Natural killer cell treated with Interleukin-12 subunit alpha and Interleukin-12 subunit beta and Interleukin-15 and Interleukin-18, amount 100 ng/mL, for 72 hours (primary cell): ENCODE measurements at regions not wholly inside any gene's neighbourhood (a gene's known extent, or its start where the extent isn't known, plus 50 kb on each side); places are given as distances from the start of the nearest gene placed in this dataset.

Experiments
- ATAC-seq, 2 donors: fragments of 150-1000 bp; cut with Tn5 transposase in 1 of 2; sonication (Bioruptor Pico), chemical (Tn5 transposase) in 1 of 2; 2 replicates each; pipeline ENCODE4 v1.10.0; 2021
- DNase-seq: peaks from one replicate; pipeline ENCODE4 v3.0.0; 2022; ENCODE audit warnings: low spot score
- H3K27ac Mint-ChIP-seq, 2 donors: 1 replicate in 1 of 2; 2 replicates in 1 of 2; pipeline ENCODE4 v1.8.0; 2022; ENCODE audit warnings: mixed read lengths in 2 of 2, mild to moderate bottlenecking in 1 of 2, moderate library complexity in 1 of 2
- H3K27me3 Mint-ChIP-seq, 2 donors: 1 replicate in 1 of 2; 2 replicates in 1 of 2; pipeline ENCODE4 v1.8.0; 2022; ENCODE audit warnings: mixed read lengths in 2 of 2
- H3K36me3 Mint-ChIP-seq: one replicate; pipeline ENCODE4 v1.8.0; 2022; ENCODE audit warnings: mixed read lengths
- H3K4me1 Mint-ChIP-seq, 2 donors: 1 replicate in 1 of 2; 2 replicates in 1 of 2; pipeline ENCODE4 v1.8.0; 2022; ENCODE audit warnings: low read depth in 2 of 2, mixed read lengths in 2 of 2, mild to moderate bottlenecking in 1 of 2
- H3K4me3 Mint-ChIP-seq: one replicate; pipeline ENCODE4 v1.8.0; 2022; ENCODE audit warnings: mixed read lengths
- H3K9me3 Mint-ChIP-seq: 2 replicates; pipeline ENCODE4 v1.8.0; 2022; ENCODE audit warnings: mixed read lengths

DNA sequence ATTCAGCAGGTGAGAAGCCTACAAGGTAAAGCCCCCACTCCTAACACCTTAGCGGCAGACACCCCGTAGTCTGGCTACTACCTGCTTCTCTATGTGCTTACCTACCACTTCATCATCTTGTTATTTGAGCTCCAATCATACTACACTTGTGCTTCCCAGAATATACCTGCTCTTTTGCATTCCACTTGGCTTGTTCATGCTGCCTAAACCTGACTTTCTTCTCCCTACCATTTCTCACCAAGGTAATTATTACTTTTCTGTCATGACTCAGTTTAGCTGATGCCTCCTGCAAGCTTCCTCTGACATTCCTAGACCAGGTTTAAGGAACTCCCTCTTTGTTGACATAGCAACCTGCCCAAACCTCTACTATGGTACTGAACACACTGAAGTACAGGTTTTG is 495.6 kb upstream of the C1orf87 start:
- Mint-ChIP-seq H3K4me1 (no peaks in the 10 kb centered on the region), H3K27me3 (peaks cover 0 to 2% of the 10 kb centered on the region in 2 donors), H3K27ac (no peak overlapping the region), H3K9me3 (peaks cover 6% of the 10 kb centered on the region), H3K36me3 (no peaks in the 10 kb centered on the region), H3K4me3 (no peak overlapping the region)
- DNase-seq (no peak), ATAC-seq (no peak)

DNA sequence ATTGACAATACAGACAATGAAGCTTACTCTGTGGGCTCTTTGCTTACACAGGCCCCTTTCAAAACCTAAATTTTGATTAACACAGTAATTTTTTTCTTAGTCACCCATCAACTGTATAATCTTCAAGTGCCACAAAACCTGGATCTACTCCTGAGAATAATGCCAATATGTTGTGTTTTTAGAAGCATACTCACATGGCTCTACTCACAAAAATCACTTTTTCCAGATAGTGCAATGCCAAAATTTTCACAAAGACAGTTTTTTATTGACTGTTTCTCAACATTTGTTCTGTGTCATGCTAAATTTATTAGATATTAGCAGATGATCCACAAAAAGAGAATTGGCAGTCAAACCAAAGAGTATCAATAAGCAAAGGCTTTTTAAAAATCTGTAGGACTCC is 493.7 kb upstream of the C1orf87 start:
- DNase-seq (no peak), ATAC-seq (no peak)
- peaks cover 0 to 2% of the 10 kb centered on the region in 2 donors for H3K27me3 Mint-ChIP-seq
- H3K27ac Mint-ChIP-seq = no peak overlapping the region
- H3K4me1 Mint-ChIP-seq = no peaks in the 10 kb centered on the region
- no peaks in the 10 kb centered on the region for H3K36me3 Mint-ChIP-seq
- no peak overlapping the region for H3K4me3 Mint-ChIP-seq
- H3K9me3 Mint-ChIP-seq = peaks cover 12% of the 10 kb centered on the region

DNA sequence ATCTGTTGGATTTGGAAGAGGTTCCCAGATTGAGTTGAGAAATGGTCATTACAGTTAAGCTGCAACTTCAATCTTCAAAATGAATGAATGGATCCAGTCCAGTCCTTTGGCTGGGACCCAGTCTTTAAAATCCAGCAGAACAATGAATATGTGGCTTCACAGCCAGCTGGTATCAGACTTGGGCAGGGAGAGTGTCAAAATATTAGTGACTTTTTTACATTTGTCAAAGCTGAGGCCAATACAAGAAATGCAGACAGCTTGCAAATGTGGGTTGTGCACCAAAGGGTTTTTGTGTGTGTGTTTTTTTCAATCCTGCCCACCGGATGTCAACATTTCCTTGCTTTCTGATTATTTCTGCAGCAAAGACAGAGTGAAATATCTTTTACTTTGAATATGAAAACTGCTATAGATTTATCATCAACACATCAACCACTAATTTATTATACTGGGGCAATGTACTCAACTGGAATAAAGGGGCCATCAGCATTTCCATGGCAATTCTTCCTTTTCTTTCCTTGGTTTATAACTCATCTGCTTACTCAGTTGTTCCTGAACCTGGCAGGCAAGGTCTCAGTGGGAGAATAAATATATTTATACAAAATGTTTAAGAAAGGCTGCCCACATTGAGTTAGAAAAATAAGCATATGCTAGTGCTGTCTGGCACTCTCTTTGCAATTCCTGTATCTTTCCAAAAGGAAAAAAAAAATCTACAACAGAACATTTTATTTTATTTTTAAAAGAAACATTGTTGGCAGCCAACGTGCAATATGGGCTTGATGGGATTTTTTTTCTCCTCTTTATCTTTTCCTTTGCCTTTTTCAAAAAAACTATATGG is 491.6 kb upstream of the C1orf87 start:
- Mint-ChIP-seq H3K27me3 (peaks cover 0 to 2% of the 10 kb centered on the region in 2 donors), H3K36me3 (no peaks in the 10 kb centered on the region), H3K27ac (no peak overlapping the region), H3K4me3 (no peak overlapping the region), H3K9me3 (peaks cover 10% of the 10 kb centered on the region), H3K4me1 (no peaks in the 10 kb centered on the region)
- ATAC-seq (no peak), DNase-seq (no peak)

DNA sequence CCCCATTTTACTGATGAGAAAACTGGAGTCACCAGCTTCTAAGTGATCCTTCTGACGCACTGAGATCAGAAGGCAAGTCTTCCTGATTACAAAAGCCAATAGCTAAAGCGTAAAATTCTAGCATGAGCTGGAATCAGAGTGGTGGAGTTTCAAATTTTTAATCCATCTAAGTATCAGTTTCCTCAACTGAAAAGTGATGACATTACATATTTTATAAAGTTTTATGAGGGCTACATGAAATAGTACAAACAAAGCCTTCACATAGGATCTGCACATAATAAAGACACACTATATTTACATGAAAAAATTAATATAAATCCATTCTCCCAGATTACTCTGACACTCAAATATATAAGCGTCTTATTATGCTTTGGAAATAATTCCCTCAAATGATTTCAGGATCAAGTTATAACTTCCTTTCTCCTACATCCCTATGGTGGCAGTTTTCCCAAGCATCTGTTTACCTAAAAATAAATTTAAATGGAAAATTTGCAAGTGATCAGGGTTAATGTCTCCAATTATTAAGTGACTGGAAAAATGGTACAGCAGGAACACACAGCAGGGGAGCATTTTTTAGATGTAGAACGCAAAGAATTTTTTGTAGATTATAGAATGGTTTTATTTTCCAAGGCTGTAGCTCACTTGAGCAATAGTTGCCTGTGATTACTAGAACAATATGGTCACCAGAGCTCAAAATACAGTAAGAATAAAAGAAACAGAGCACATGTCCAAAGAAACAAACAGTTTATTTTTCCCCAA is 490.4 kb upstream of the C1orf87 start:
- no peak for ATAC-seq

DNA sequence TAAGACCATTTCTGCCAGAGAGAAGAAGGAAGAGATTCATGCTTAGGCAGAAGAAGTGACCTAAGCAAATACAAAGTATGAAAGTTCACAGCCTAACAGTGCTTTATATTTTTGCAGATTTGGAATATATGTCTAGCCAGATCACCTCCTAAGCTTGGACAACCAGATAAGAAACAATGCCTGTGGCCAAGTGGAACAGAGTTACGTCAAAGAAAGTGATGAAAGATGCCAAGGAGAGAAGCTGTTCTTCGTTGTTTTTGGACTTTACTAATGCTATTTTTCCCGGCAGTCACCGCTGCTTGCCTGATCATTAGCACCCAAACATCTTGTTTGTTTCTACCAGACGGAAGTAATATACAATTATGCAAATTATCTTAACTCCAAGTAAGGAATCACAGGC is 489.2 kb upstream of the C1orf87 start:
- Mint-ChIP-seq H3K27ac (no peak overlapping the region), H3K36me3 (no peaks in the 10 kb centered on the region), H3K27me3 (no peaks in the 10 kb centered on the region), H3K4me1 (no peaks in the 10 kb centered on the region), H3K9me3 (peaks cover 9% of the 10 kb centered on the region), H3K4me3 (no peak overlapping the region)
- DNase-seq = no peak
- no peak for ATAC-seq

More for the DNA sequence above, 490.4 kb upstream of the C1orf87 start:
- H3K36me3 Mint-ChIP-seq = no peaks in the 10 kb centered on the region
- H3K27me3 Mint-ChIP-seq = peaks cover 0 to 2% of the 10 kb centered on the region in 2 donors
- H3K27ac Mint-ChIP-seq = no peak overlapping the region
- no peak overlapping the region for H3K4me3 Mint-ChIP-seq
- no peaks in the 10 kb centered on the region for H3K4me1 Mint-ChIP-seq
- DNase-seq = no peak
- peaks cover 9% of the 10 kb centered on the region for H3K9me3 Mint-ChIP-seq

DNA sequence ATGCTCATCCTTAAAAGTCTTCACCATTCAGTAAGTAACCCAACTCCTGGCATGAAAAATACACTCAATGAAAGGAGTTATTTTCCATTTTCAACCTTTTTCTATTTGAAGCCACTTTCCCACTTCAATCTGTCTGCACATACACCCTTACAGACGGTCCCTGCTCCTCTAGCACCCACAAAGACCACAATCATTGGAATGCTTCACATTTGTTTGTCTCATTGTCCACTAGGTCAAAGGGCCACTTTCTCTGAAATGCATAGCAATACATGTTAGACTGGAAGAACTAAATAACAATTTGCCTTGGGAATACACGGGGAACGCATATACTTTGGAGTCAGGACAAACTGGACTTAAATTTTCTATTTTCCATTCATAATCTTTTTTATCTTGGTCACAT is 487.1 kb upstream of the C1orf87 start:
- Mint-ChIP-seq H3K4me1 (no peaks in the 10 kb centered on the region), H3K9me3 (peaks cover 9% of the 10 kb centered on the region), H3K27me3 (no peaks in the 10 kb centered on the region), H3K36me3 (no peaks in the 10 kb centered on the region), H3K4me3 (no peak overlapping the region), H3K27ac (no peak overlapping the region)
- ATAC-seq (no peak), DNase-seq (no peak)

DNA sequence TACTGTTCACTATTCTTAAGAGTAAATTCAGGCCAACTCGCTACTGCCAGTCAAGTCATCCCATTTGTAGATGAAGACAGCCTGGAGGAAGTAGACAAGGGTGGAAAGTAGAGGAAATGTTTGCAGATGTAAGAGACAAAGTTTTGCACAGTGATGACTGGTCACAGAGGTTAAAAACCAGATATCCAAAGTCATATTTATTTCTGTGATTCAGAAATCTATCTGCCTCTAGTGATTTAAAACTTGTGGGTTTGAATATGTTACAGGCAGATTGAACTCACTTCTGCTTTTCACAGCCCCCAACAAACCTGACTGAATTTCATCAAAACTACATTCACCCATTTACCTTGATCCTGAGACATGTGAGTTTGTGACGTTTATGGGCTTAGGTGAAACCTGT is 484.7 kb upstream of the C1orf87 start:
- Mint-ChIP-seq H3K9me3 (peaks cover 9% of the 10 kb centered on the region), H3K27ac (no peak overlapping the region), H3K4me1 (no peaks in the 10 kb centered on the region), H3K27me3 (no peaks in the 10 kb centered on the region), H3K4me3 (no peak overlapping the region), H3K36me3 (no peaks in the 10 kb centered on the region)
- ATAC-seq (no peak), DNase-seq (no peak)

DNA sequence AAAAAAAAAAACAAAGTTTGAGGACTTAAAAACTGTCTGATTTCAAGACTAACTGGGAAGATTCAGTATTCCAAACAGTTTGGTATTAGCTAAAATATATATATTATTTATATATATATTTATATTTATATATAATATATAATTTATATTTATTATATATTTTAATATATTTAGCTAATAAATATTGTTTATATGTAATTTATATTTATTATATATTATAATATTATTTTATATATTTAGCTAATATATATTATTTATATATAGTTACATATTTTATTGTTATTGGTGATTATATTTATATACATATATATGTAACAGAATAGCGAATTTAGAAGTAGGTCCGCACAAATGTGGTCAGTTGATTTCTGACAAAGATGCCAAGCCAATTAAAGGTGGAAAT is 480.2 kb upstream of the C1orf87 start:
- Mint-ChIP-seq H3K4me3 (no peak overlapping the region), H3K27ac (no peak overlapping the region), H3K9me3 (no peaks in the 10 kb centered on the region), H3K4me1 (no peaks in the 10 kb centered on the region), H3K36me3 (no peaks in the 10 kb centered on the region), H3K27me3 (no peaks in the 10 kb centered on the region)
- no peak for ATAC-seq
- no peak for DNase-seq

DNA sequence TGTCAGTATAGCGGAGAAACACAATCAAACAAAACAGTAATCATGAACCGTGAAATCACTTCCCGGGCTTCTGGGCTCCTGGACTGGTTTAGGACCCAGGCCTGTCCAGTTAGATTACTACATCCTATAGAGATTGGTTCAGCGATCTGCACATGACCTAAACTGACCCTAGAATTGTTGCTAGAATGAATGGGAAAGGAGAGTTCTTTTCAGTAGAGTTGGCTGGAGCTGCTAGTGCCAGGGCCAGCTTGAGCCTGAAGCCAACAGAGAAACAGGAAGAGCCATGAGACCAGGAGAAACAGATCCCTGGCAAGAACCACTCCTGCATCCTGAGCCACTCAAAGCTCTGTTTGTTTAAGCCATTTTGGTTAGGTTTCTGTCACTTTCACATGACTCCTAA is 474.3 kb upstream of the C1orf87 start:
- no peaks in the 10 kb centered on the region for H3K4me1 Mint-ChIP-seq
- no peak overlapping the region for H3K27ac Mint-ChIP-seq
- H3K4me3 Mint-ChIP-seq = no peak overlapping the region
- H3K27me3 Mint-ChIP-seq = no peaks in the 10 kb centered on the region
- no peaks in the 10 kb centered on the region for H3K36me3 Mint-ChIP-seq
- ATAC-seq (no peak), DNase-seq (no peak)
- no peaks in the 10 kb centered on the region for H3K9me3 Mint-ChIP-seq

DNA sequence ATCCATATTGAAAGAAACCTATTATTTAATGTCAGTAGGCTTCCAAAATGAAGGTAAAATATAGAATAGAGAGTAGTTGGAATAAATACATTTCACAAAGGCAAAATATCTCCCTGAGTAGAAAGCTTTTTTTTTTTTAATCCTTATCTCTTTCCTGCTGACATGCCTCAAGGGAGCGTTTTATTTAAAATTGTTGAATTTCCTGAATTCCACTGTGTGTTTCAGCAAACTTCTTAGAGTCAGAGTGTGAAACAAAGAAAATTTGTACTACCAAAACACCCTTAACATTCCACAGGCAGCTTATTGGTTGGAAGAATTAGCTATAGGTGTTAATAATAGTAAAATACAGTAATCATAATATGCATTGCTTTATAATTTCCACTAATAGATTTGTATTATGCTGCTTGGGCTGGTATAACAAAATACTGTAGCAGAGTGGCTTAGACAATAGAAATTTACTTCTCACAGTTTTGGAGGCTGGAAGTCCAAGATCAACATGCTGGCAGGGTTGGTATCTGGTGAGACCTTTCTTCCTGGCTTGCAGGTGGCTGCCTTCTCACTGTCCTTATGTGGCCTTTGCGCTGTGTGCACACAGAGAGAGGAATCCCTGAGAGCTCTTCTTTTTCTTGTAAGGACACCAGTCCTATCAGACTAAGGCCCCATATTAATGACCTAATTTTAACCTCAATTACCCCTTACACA is 468.4 kb upstream of the C1orf87 start:
- Mint-ChIP-seq H3K36me3 (no peaks in the 10 kb centered on the region), H3K27ac (no peak overlapping the region), H3K4me3 (no peak overlapping the region), H3K27me3 (no peaks in the 10 kb centered on the region), H3K9me3 (peaks cover 3% of the 10 kb centered on the region), H3K4me1 (no peaks in the 10 kb centered on the region)
- DNase-seq (no peak), ATAC-seq (no peak)

DNA sequence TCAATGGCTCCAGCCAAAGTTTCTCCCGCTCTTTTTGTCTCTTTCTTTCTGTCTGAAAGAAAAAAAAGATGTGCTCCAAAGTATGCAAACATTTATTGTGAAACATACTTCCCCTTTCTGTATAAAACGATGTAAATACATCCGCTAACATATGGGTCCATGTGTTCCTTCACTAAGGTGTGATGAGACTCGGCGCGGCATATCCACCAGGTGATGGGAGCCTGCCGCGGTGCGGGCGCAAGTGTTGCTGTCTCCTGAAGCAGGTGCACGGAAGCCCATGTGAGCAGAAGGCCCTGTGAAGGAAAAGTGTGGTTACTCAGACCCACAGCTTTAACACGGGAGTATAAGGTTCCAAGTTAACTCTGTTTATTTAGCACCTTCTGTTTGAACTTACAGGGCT is 466.6 kb upstream of the C1orf87 start:
- no peak overlapping the region for H3K27ac Mint-ChIP-seq
- H3K4me1 Mint-ChIP-seq = no peaks in the 10 kb centered on the region
- no peaks in the 10 kb centered on the region for H3K36me3 Mint-ChIP-seq
- no peaks in the 10 kb centered on the region for H3K27me3 Mint-ChIP-seq
- H3K4me3 Mint-ChIP-seq = no peak overlapping the region
- ATAC-seq (no peak), DNase-seq (no peak)
- peaks cover 10% of the 10 kb centered on the region for H3K9me3 Mint-ChIP-seq

DNA sequence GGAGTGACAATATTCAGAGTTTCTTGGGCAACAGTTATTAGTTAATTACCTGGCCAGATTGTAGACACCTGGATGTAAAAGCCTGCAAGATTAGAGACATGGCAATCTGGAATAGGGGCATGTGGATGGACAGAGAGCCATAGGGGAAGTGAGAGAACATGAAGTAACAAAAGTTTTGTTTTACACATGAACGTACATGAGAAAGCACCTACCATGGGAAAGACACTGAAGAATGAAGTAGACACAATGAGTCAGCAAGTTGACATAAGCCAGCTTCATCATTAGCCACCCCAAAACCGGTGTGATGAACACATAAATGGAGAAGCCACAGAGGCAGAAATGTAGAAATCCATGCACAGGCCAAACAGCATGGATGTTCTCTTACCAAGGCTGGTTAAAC is 462.1 kb upstream of the C1orf87 start:
- no peaks in the 10 kb centered on the region for H3K27me3 Mint-ChIP-seq
- H3K27ac Mint-ChIP-seq = no peak overlapping the region
- ATAC-seq (no peak), DNase-seq (no peak)
- no peaks in the 10 kb centered on the region for H3K36me3 Mint-ChIP-seq
- peaks cover 17% of the 10 kb centered on the region for H3K9me3 Mint-ChIP-seq
- H3K4me3 Mint-ChIP-seq = no peak overlapping the region
- no peaks in the 10 kb centered on the region for H3K4me1 Mint-ChIP-seq

DNA sequence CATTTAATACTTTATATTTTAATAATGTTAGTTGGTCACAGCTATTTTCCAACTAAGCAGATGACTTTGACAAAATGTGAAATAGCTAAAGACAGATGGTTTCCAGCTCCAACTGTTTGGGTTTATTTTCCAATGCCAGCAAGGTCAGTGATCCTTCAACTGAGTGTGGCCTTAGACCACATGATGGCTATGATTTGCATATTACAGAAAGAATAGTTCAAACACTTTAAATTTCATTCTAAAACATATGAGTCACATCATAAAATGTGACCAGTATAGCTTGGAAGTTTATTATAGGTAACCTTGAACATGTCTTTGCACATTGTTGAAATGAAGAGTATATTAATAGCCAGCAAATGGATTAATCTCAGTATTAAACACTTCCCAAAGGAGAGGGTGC is 454.0 kb upstream of the C1orf87 start:
- ATAC-seq = no peak
- Mint-ChIP-seq H3K4me3 (no peak overlapping the region), H3K36me3 (no peaks in the 10 kb centered on the region), H3K27ac (no peak overlapping the region), H3K27me3 (no peaks in the 10 kb centered on the region), H3K4me1 (no peaks in the 10 kb centered on the region), H3K9me3 (peaks cover 8% of the 10 kb centered on the region)
- no peak for DNase-seq

DNA sequence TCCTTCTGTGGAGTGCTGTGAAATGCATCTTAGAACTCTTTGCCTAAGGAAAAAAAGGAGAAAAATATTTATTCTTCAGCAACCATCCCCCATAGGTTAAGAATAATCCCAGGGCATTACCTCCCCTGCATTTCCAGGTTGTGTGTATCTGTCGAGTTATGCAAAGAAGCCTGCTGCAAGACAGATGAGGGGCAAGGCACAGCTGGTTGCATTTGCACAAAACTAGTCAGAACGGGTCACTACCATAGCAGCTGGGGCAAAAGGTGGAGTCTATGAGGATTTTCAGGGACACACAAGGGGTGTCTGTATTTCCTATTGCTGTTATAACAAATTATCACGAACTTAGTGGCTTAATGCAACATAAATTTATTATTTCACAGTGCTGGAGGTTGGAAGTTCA is 443.4 kb upstream of the C1orf87 start:
- Mint-ChIP-seq H3K27ac (no peak overlapping the region), H3K4me1 (no peaks in the 10 kb centered on the region), H3K36me3 (no peaks in the 10 kb centered on the region), H3K9me3 (peaks cover 5% of the 10 kb centered on the region), H3K27me3 (no peaks in the 10 kb centered on the region), H3K4me3 (no peak overlapping the region)
- DNase-seq (no peak), ATAC-seq (no peak)
